ENCODE measurements at regions not wholly inside any gene's neighbourhood (a gene's known extent, or its start where the extent isn't known, plus 50 kb on each side); places are given as distances from the start of the nearest gene placed in this dataset.
"Not testable (repeated sequence)": the region's sequence is repeated elsewhere in the genome, so short reads cannot be mapped to it uniquely, and the experiment has no call there.

- Mint-ChIP-seq H3K36me3 (no peaks in the 10 kb centered on the region), H3K4me1 (peaks cover 18 to 28% of the 10 kb centered on the region in 2 donors), H3K27ac (no peak overlapping the region), H3K27me3 (ENCODE audit: low read depth in 2 of 2) (no peaks in the 10 kb centered on the region), H3K4me3 (no peak overlapping the region), H3K9me3 (no peaks in the 10 kb centered on the region)
- intact Hi-C loops (cut with micrococcal nuclease), result no loop called here
- WGBS (ENCODE audit: insufficient coverage), result 0% methylated on average over 1 of the region's 4 CpGs
- Histone ChIP-seq H3K4me3 (ENCODE audit: low read length) (no peak overlapping the region), H3K4me1 (ENCODE audit: control insufficient read depth, insufficient read depth, low read length) (peaks cover 3% of the 10 kb centered on the region), H3K27me3 (ENCODE audit: control insufficient read depth, insufficient read depth, low read length) (no peaks in the 10 kb centered on the region), H3K9me3 (ENCODE audit: control insufficient read depth, insufficient read depth, low read length) (no peaks in the 10 kb centered on the region), H3K36me3 (ENCODE audit: control insufficient read depth, insufficient read depth, low read length) (no peaks in the 10 kb centered on the region), H3K27ac (ENCODE audit: low read length) (no peak overlapping the region)
- peak in 1 of 2 donors; percentile 61 for DNase-seq
- TF ChIP-seq CTCF (IDR thresholded peaks at IDR 0.05), result peak; percentile 97
- peak in 2 of 3 donors; percentile 26 to 29 for ATAC-seq
These were observed 115.8 kb downstream of the EMB start for GRCh38 chr5:50325237-50325832.

- Histone ChIP-seq H3K27me3 (ENCODE audit: control insufficient read depth, insufficient read depth, low read length) (no peaks in the 10 kb centered on the region), H3K36me3 (ENCODE audit: control insufficient read depth, insufficient read depth, low read length) (no peaks in the 10 kb centered on the region), H3K27ac (ENCODE audit: low read length) (no peak overlapping the region), H3K9me3 (ENCODE audit: control insufficient read depth, insufficient read depth, low read length) (no peaks in the 10 kb centered on the region), H3K4me3 (ENCODE audit: low read length) (no peak overlapping the region), H3K4me1 (ENCODE audit: control insufficient read depth, insufficient read depth, low read length) (no peaks in the 10 kb centered on the region)
- H3K27me3 Mint-ChIP-seq (ENCODE audit: low read depth in 2 of 2), result peaks cover 0 to 3% of the 10 kb centered on the region in 2 donors
- intact Hi-C loops (cut with micrococcal nuclease), result no loop called here
- DNase-seq, result no peak
- H3K9me3 Mint-ChIP-seq, result no peaks in the 10 kb centered on the region
- H3K27ac Mint-ChIP-seq, result no peak overlapping the region
- no peak for ATAC-seq
- no peak overlapping the region for H3K4me3 Mint-ChIP-seq
- WGBS (ENCODE audit: insufficient coverage), result no CpG with 5 or more reads among the region's 1 CpG
- no peaks in the 10 kb centered on the region for H3K4me1 Mint-ChIP-seq
- no peak for TF ChIP-seq CTCF (IDR thresholded peaks at IDR 0.05)
- H3K36me3 Mint-ChIP-seq, result no peaks in the 10 kb centered on the region
These were observed 120.8 kb downstream of the EMB start for GRCh38 chr5:50320131-50320749.

- WGBS (ENCODE audit: insufficient coverage), result no CpG with 5 or more reads among the region's 1 CpG
- Mint-ChIP-seq H3K4me1 (no peaks in the 10 kb centered on the region), H3K36me3 (no peaks in the 10 kb centered on the region), H3K27me3 (ENCODE audit: low read depth in 2 of 2) (peaks cover 0 to 3% of the 10 kb centered on the region in 2 donors), H3K4me3 (no peak overlapping the region), H3K27ac (no peak overlapping the region), H3K9me3 (no peaks in the 10 kb centered on the region)
- DNase-seq, result no peak
- ATAC-seq, result no peak
- H3K9me3 ChIP-seq (ENCODE audit: control insufficient read depth, insufficient read depth, low read length), result no peaks in the 10 kb centered on the region
- intact Hi-C loops (cut with micrococcal nuclease), result no loop called here
- TF ChIP-seq CTCF (IDR thresholded peaks at IDR 0.05), result no peak
- no peak overlapping the region for H3K4me3 ChIP-seq (ENCODE audit: low read length)
- H3K4me1 ChIP-seq (ENCODE audit: control insufficient read depth, insufficient read depth, low read length), result no peaks in the 10 kb centered on the region
- no peaks in the 10 kb centered on the region for H3K36me3 ChIP-seq (ENCODE audit: control insufficient read depth, insufficient read depth, low read length)
- no peaks in the 10 kb centered on the region for H3K27me3 ChIP-seq (ENCODE audit: control insufficient read depth, insufficient read depth, low read length)
- no peak overlapping the region for H3K27ac ChIP-seq (ENCODE audit: low read length)
These were observed 122.9 kb downstream of the EMB start for GRCh38 chr5:50318220-50318619.

GRCh38 chr5:50306488-50306887 lies 134.6 kb downstream of the EMB start:
- H3K4me3 Mint-ChIP-seq; H3K9me3 Mint-ChIP-seq; intact Hi-C loops (cut with micrococcal nuclease); H3K36me3 Mint-ChIP-seq; H3K4me1 Mint-ChIP-seq; ATAC-seq; H3K27me3 Mint-ChIP-seq (ENCODE audit: low read depth in 2 of 2); DNase-seq; H3K4me1 ChIP-seq (ENCODE audit: control insufficient read depth, insufficient read depth, low read length); H3K4me3 ChIP-seq (ENCODE audit: low read length); H3K27me3 ChIP-seq (ENCODE audit: control insufficient read depth, insufficient read depth, low read length); H3K27ac ChIP-seq (ENCODE audit: low read length); H3K27ac Mint-ChIP-seq; H3K36me3 ChIP-seq (ENCODE audit: control insufficient read depth, insufficient read depth, low read length); H3K9me3 ChIP-seq (ENCODE audit: control insufficient read depth, insufficient read depth, low read length): not testable (repeated sequence)
- 88% methylated on average over 2 of the region's 4 CpGs for WGBS (ENCODE audit: insufficient coverage)
